ENCODE measurements at regions not wholly inside any gene's neighbourhood (a gene's known extent, or its start where the extent isn't known, plus 50 kb on each side); places are given as distances from the start of the nearest gene placed in this dataset.
"Not testable (repeated sequence)": the region's sequence is repeated elsewhere in the genome, so short reads cannot be mapped to it uniquely, and the experiment has no call there.

- no peaks in the 10 kb centered on the region for H3K9me3 ChIP-seq (ENCODE audit: severe bottlenecking)
- TF ChIP-seq, protein P1, sequence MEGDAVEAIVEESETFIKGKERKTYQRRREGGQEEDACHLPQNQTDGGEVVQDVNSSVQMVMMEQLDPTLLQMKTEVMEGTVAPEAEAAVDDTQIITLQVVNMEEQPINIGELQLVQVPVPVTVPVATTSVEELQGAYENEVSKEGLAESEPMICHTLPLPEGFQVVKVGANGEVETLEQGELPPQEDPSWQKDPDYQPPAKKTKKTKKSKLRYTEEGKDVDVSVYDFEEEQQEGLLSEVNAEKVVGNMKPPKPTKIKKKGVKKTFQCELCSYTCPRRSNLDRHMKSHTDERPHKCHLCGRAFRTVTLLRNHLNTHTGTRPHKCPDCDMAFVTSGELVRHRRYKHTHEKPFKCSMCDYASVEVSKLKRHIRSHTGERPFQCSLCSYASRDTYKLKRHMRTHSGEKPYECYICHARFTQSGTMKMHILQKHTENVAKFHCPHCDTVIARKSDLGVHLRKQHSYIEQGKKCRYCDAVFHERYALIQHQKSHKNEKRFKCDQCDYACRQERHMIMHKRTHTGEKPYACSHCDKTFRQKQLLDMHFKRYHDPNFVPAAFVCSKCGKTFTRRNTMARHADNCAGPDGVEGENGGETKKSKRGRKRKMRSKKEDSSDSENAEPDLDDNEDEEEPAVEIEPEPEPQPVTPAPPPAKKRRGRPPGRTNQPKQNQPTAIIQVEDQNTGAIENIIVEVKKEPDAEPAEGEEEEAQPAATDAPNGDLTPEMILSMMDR (IDR thresholded peaks at IDR 0.05; ENCODE audit: low read depth, low read length) = no peak
- no peak for DNase-seq
Observed at GRCh38 chr6:85346196-85346595, 103.7 kb upstream of the NT5E start.

DNA sequence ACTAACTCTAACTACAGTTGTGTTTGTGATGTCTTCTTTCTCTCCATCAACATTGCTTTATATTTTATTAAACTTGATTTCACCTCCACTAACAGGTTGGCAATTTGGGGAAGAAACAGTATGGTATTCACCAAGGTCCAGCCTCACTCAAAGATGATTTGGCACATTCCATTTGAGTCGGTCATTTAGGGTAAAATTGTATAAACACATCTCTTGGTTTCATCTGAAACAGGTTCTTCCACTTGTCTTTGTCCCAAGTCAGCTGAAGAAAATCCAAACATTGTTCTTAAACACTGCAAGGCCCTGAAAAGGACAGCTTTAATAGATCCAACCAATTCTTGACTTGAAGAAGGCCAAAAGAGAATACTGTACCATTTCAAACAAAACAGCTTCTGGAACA, 104.9 kb upstream of the NT5E start:
- H3K36me3 ChIP-seq = no peaks in the 10 kb centered on the region
- H3K9me3 ChIP-seq (ENCODE audit: severe bottlenecking) = no peaks in the 10 kb centered on the region
- no peak overlapping the region for H3K4me3 ChIP-seq (ENCODE audit: low read depth, low read length)
- DNase-seq = no peak
- H3K27me3 ChIP-seq (ENCODE audit: insufficient read depth, low read depth, severe bottlenecking) = peaks cover 39% of the 10 kb centered on the region
- H3K27ac ChIP-seq = no peak overlapping the region
- TF ChIP-seq, protein P1 (IDR thresholded peaks at IDR 0.05; ENCODE audit: low read depth, low read length) = no peak

More at GRCh38 chr6:85346196-85346595, 103.7 kb upstream of the NT5E start:
- Histone ChIP-seq H3K27me3 (ENCODE audit: insufficient read depth, low read depth, severe bottlenecking) (peaks cover 45% of the 10 kb centered on the region), H3K36me3 (no peaks in the 10 kb centered on the region), H3K27ac (no peak overlapping the region), H3K4me3 (ENCODE audit: low read depth, low read length) (no peak overlapping the region)

GRCh38 chr6:85343428-85343827, 106.5 kb upstream of the NT5E start:
- no peak overlapping the region for H3K4me3 ChIP-seq (ENCODE audit: low read depth, low read length)
- H3K27me3 ChIP-seq (ENCODE audit: insufficient read depth, low read depth, severe bottlenecking) = peaks cover 32% of the 10 kb centered on the region
- DNase-seq = no peak
- TF ChIP-seq, protein P1 (IDR thresholded peaks at IDR 0.05; ENCODE audit: low read depth, low read length) = no peak
- no peaks in the 10 kb centered on the region for H3K9me3 ChIP-seq (ENCODE audit: severe bottlenecking)
- H3K27ac ChIP-seq = no peak overlapping the region
- no peaks in the 10 kb centered on the region for H3K36me3 ChIP-seq

DNA sequence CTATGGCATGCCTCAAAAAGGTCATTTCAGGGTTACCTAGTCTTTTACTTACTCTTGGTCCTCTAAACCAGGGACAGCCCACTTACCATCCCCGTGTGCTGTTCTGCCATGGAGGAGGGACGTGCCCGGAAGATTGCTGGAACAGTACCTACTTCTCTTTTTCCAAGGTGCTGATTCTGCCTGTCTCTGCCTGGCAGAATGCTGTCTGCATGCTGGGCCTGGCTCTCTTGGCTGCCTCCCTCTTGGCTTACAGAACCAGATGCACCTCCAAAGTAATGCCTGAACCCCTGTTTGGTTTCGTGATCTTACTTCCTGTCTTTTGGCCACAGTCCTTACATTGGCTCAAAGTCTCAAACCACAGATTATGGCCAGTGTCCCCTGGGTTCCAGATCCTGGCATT, 120.7 kb upstream of the NT5E start:
- Histone ChIP-seq H3K27ac (no peak overlapping the region), H3K27me3 (ENCODE audit: insufficient read depth, low read depth, severe bottlenecking) (peaks cover 49% of the 10 kb centered on the region), H3K36me3 (no peaks in the 10 kb centered on the region), H3K4me3 (ENCODE audit: low read depth, low read length) (no peak overlapping the region), H3K9me3 (ENCODE audit: severe bottlenecking) (no peaks in the 10 kb centered on the region)
- TF ChIP-seq, protein P1 (IDR thresholded peaks at IDR 0.05; ENCODE audit: low read depth, low read length) = no peak
- no peak for DNase-seq

- H3K27ac ChIP-seq; H3K36me3 ChIP-seq; DNase-seq; H3K4me3 ChIP-seq (ENCODE audit: low read depth, low read length); H3K9me3 ChIP-seq (ENCODE audit: severe bottlenecking): not testable (repeated sequence)
- H3K27me3 ChIP-seq (ENCODE audit: insufficient read depth, low read depth, severe bottlenecking) = peaks cover 58% of the 10 kb centered on the region
Observed at GRCh38 chr6:85325811-85326210, 124.1 kb upstream of the NT5E start.

GRCh38 chr6:85323435-85324040, 126.3 kb upstream of the NT5E start:
- Histone ChIP-seq H3K27me3 (ENCODE audit: insufficient read depth, low read depth, severe bottlenecking) (peaks cover 45% of the 10 kb centered on the region), H3K4me3 (ENCODE audit: low read depth, low read length) (no peak overlapping the region)
- TF ChIP-seq, protein P1 (IDR thresholded peaks at IDR 0.05; ENCODE audit: low read depth, low read length) = peak; percentile 76

More at GRCh38 chr6:85323435-85324040, 126.3 kb upstream of the NT5E start:
- DNase-seq = peak; percentile 77
- H3K9me3 ChIP-seq (ENCODE audit: severe bottlenecking) = no peaks in the 10 kb centered on the region
- no peaks in the 10 kb centered on the region for H3K36me3 ChIP-seq
- H3K27ac ChIP-seq = no peak overlapping the region
